Tibial nerve (tissue), 4 donors: ENCODE measurements at regions not wholly inside any gene's neighbourhood (a gene's known extent, or its start where the extent isn't known, plus 50 kb on each side); places are given as distances from the start of the nearest gene placed in this dataset.

ENCODE experiments used
- DNase-seq, 2 donors: peaks; one replicate each; pipeline ENCODE4 v3.0.0-alpha.2; 2019; ENCODE audit warnings: low spot score in 2 of 2
- H3K27ac ChIP-seq, 4 donors: fragments of 200-600 bp; sonication (generic) in 3 of 4; one replicate each; pipeline ENCODE4 v1.5.1; 2017 to 2019; ENCODE audit warnings: mild to moderate bottlenecking in 1 of 4
- H3K27me3 ChIP-seq, 2 donors: fragments of 200-600 bp; sonication (generic) in 1 of 2; one replicate each; pipeline versions ENCODE4 v1.5.1 to v1.6.0; 2017 to 2019
- H3K36me3 ChIP-seq, 3 donors: fragments of 200-600 bp; sonication (generic); one replicate each; pipeline ENCODE4 v1.5.1; 2018 to 2019
- H3K4me1 ChIP-seq, 4 donors: fragments of 200-600 bp; sonication (generic) in 3 of 4; one replicate each; pipeline ENCODE4 v1.5.1; 2017 to 2019
- H3K4me3 ChIP-seq, 4 donors: fragments of 200-600 bp; sonication (generic) in 3 of 4; one replicate each; pipeline ENCODE4 v1.5.1; 2017 to 2019; ENCODE audit warnings: mild to moderate bottlenecking in 1 of 4, moderate library complexity in 1 of 4
- H3K9me3 ChIP-seq, 4 donors: fragments of 200-600 bp; sonication (generic) in 3 of 4; one replicate each; pipeline ENCODE4 v1.5.1; 2017 to 2019
- EP300 ChIP-seq, 2 donors: sonication (generic); formaldehyde crosslinking; IDR thresholded peaks; one replicate each; pipeline ENCODE4 v1.6.1; 2017; ENCODE audit warnings: antibody characterized with exemption in 2 of 2, mild to moderate bottlenecking in 1 of 2
- POLR2A ChIP-seq, 2 donors: fragments of 450-650 bp; IDR thresholded peaks; one replicate each; pipeline ENCODE4 v1.6.1; 2017; ENCODE audit warnings: antibody characterized with exemption in 2 of 2, mild to moderate bottlenecking in 2 of 2, moderate library complexity in 2 of 2
- WGBS, 2 donors: methylation state at CpG; one replicate each; pipeline ENCODE4 v1.1.5; 2018; 5-methylcytosine and 5-hydroxymethylcytosine counted together
- TF ChIP-seq, protein P1 (sequence below), 5 experiments: fragments of 200-600 bp in 3 of 5; fragments of 450-650 bp in 2 of 5; sonication (generic) in 3 of 5; IDR thresholded peaks; one replicate each; pipeline ENCODE4 v1.5.1; 2016 to 2019; ENCODE audit warnings: antibody characterized with exemption in 5 of 5, mild to moderate bottlenecking in 3 of 5, moderate library complexity in 2 of 5

DNA sequence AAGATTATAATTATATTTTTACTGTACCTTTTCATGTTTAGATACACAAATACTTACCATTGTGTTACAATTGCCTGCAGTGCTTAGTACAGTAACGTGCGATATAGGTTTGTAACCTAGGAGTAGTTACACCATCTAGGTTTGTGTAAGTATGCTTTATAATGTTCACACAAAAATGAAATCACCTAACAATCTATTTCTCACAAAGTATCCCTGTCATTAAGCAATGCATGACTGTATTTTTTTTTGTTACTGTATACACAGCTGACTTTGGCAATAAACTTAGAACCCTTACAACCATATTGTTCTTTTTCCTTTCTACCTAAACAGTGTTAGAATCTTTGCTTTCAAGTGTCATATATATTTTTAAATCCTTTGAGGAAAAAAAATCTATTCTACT, 303.0 kb upstream of the E2F7 start:
- Histone ChIP-seq H3K27ac (no peak overlapping the region), H3K4me3 (no peak overlapping the region), H3K4me1 (no peaks in the 10 kb centered on the region), H3K9me3 (no peaks in the 10 kb centered on the region), H3K36me3 (no peaks in the 10 kb centered on the region), H3K27me3 (no peaks in the 10 kb centered on the region)
- WGBS, 2 donors: 98 to 100% methylated on average over 2 of the region's 2 CpGs
- DNase-seq: no peak
- TF ChIP-seq EP300 (IDR thresholded peaks at IDR 0.05) (no peak), POLR2A (IDR thresholded peaks at IDR 0.05) (no peak)
- TF ChIP-seq, protein P1, sequence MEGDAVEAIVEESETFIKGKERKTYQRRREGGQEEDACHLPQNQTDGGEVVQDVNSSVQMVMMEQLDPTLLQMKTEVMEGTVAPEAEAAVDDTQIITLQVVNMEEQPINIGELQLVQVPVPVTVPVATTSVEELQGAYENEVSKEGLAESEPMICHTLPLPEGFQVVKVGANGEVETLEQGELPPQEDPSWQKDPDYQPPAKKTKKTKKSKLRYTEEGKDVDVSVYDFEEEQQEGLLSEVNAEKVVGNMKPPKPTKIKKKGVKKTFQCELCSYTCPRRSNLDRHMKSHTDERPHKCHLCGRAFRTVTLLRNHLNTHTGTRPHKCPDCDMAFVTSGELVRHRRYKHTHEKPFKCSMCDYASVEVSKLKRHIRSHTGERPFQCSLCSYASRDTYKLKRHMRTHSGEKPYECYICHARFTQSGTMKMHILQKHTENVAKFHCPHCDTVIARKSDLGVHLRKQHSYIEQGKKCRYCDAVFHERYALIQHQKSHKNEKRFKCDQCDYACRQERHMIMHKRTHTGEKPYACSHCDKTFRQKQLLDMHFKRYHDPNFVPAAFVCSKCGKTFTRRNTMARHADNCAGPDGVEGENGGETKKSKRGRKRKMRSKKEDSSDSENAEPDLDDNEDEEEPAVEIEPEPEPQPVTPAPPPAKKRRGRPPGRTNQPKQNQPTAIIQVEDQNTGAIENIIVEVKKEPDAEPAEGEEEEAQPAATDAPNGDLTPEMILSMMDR (IDR thresholded peaks at IDR 0.05): no peak

DNA sequence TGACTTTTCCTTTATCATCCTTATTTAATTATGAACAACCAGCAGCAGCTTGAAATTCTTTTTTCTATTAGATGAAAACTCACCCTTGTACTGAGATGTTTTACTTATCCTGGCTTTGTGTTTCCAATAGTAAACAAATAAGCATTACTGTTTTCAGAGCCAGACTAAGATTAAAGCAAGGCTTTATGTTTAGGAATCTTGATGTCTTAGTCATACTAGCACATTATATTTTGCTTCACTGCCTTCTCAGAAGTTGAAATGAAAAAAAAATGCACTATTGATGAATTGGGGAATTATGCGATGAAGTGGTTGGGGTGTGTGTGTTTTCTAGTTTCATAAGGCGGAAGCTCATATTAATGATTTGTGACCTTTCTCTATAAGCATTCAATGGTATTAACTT, 301.2 kb upstream of the E2F7 start:
- 65 to 69% methylated on average over 2 of the region's 2 CpGs for WGBS, 2 donors
- TF ChIP-seq, protein P1 (IDR thresholded peaks at IDR 0.05): no peak
- no peak for TF ChIP-seq POLR2A (IDR thresholded peaks at IDR 0.05)
- no peak for TF ChIP-seq EP300 (IDR thresholded peaks at IDR 0.05)
- Histone ChIP-seq H3K27me3 (no peaks in the 10 kb centered on the region), H3K27ac (no peak overlapping the region), H3K36me3 (no peaks in the 10 kb centered on the region), H3K4me1 (no peaks in the 10 kb centered on the region), H3K9me3 (no peaks in the 10 kb centered on the region), H3K4me3 (no peak overlapping the region)
- no peak for DNase-seq

DNA sequence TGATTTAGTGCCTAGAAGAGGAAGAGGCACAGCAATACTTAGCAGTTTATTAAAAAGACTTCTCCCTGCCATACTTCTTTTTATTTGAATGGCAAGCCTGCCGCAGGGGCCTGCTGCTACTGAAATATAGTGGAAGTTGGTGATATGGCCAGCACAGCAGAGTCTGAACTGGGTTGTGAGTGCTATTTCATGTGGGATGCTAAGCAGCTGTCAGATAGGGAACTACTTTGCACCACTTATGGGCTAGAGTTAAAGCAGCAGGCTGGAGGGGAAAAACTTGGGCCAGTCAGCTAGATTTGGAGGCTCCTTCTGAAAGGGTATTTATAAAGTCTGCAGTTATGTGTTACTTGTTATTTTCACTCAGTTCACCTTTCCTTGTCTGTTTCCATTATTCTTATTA, 299.0 kb upstream of the E2F7 start:
- no peak for DNase-seq
- H3K4me3 ChIP-seq: no peak overlapping the region
- TF ChIP-seq EP300 (IDR thresholded peaks at IDR 0.05): no peak
- no peak for TF ChIP-seq POLR2A (IDR thresholded peaks at IDR 0.05)
- TF ChIP-seq, protein P1 (IDR thresholded peaks at IDR 0.05): no peak
- H3K27me3 ChIP-seq: no peaks in the 10 kb centered on the region
- no peaks in the 10 kb centered on the region for H3K4me1 ChIP-seq
- 94 to 100% methylated on average over 1 of the region's 1 CpG for WGBS, 2 donors
- H3K9me3 ChIP-seq: no peaks in the 10 kb centered on the region
- no peak overlapping the region for H3K27ac ChIP-seq
- H3K36me3 ChIP-seq: no peaks in the 10 kb centered on the region

DNA sequence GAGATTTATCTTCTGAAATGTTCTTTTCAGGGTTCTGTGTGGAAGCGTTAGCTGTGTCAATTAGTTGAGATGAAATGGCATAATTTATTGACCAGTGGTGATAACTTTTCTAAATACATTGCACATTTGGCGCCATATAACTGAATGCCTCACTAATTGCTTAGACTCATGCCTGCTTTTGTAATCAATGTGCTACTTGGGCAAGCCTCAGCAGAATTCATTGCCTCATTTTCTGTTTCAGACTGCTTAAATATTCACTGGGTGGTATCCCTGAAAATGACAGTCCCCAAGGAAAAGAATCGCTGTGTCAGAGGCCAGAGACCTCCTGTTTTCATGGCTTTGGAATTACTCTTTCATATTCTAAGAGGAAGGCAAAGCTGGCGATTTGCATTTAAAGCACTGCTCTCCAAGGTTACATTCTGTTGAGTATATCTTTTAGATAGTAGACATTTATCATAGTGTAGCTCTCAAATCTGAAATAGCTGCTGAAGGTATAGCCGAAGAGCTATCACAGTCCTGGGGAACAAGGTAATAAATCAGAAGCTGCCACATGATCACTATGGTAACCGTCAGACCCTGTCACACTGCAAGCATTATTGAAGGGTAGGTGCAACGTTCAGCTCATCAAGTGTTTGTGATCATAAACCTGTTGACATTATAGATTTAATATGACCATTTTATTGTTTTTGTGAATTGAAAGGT, 297.3 kb upstream of the E2F7 start:
- Histone ChIP-seq H3K4me1 (no peaks in the 10 kb centered on the region), H3K4me3 (no peak overlapping the region), H3K36me3 (no peaks in the 10 kb centered on the region), H3K9me3 (no peaks in the 10 kb centered on the region), H3K27ac (no peak overlapping the region), H3K27me3 (no peaks in the 10 kb centered on the region)
- 77% methylated on average over 7 of the region's 7 CpGs for WGBS, 2 donors
- TF ChIP-seq EP300 (IDR thresholded peaks at IDR 0.05): no peak
- TF ChIP-seq, protein P1 (IDR thresholded peaks at IDR 0.05): no peak
- TF ChIP-seq POLR2A (IDR thresholded peaks at IDR 0.05): no peak
- no peak for DNase-seq

DNA sequence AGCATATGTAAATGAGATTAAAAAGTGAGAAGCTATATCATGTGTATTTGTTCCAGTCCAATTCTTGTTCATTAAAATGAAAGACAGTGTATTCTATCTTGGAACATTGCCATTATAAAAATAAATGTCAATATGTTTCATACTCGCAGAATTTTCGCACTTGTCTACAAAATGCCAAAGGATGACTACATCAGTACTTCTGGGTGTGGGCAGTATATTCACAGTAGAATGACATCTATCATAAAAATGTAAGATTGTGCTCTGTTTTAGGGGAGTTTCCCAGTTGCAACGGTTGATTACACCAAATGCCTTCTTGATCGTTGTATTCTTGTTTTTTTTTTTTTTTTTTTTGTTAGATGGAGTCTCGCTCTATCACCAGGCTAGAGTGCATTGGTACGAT, 292.3 kb upstream of the E2F7 start:
- no peaks in the 10 kb centered on the region for H3K27me3 ChIP-seq
- peaks cover 0 to 22% (median 0%) of the 10 kb centered on the region in 4 donors for H3K4me1 ChIP-seq
- H3K36me3 ChIP-seq: no peaks in the 10 kb centered on the region
- no peak overlapping the region for H3K4me3 ChIP-seq
- no peak for DNase-seq
- no peaks in the 10 kb centered on the region for H3K9me3 ChIP-seq
- H3K27ac ChIP-seq: no peak overlapping the region
- 61 to 63% methylated on average over 6 of the region's 6 CpGs for WGBS, 2 donors
- no peak for TF ChIP-seq EP300 (IDR thresholded peaks at IDR 0.05)
- TF ChIP-seq POLR2A (IDR thresholded peaks at IDR 0.05): no peak
- TF ChIP-seq, protein P1 (IDR thresholded peaks at IDR 0.05): no peak
